ENCODE measurements at regions not wholly inside any gene's neighbourhood (a gene's known extent, or its start where the extent isn't known, plus 50 kb on each side); places are given as distances from the start of the nearest gene placed in this dataset.
A peak's percentile ranks its signal among the peaks of the same experiment; 100 is the strongest.

GRCh38 chr16:51988977-51989376 lies 558.0 kb downstream of the TOX3 start:
- ChIA-PET CTCF (ENCODE audit: low intra/inter-chr PET ratio, low total read pairs) (no interaction called here), POLR2A (no interaction called here)
- no peak overlapping the region for H2AFZ ChIP-seq (ENCODE audit: low read length)
- TF ChIP-seq ZNF33B (CRISPR knock-in tag; IDR thresholded peaks at IDR 0.05) (no peak), KDM4B (CRISPR knock-in tag; IDR thresholded peaks at IDR 0.05) (no peak), FOXP1 (IDR thresholded peaks at IDR 0.05) (peak; percentile 59; the same call in 1 of the 2 replicates), FOXP1 (CRISPR knock-in tag; IDR thresholded peaks at IDR 0.05) (no peak), ISL2 (CRISPR knock-in tag; IDR thresholded peaks at IDR 0.05) (no peak)
- FAIRE-seq: no peak
- H3K4me2 ChIP-seq (ENCODE audit: low read depth, low read length): no peak overlapping the region
- H3K79me2 ChIP-seq (ENCODE audit: insufficient read depth, low read length): no peaks in the 10 kb centered on the region
- H3K4me3 ChIP-seq (replicated peaks in 1 of 3; ENCODE audit: insufficient read depth in 1 of 3, low read depth in 2 of 3, low read length in 3 of 3): no peak overlapping the region
- no peaks in the 10 kb centered on the region for H4K20me1 ChIP-seq (ENCODE audit: insufficient read depth, low read length)
- H3K9ac ChIP-seq (ENCODE audit: insufficient read depth, low read depth, low read length): no peak overlapping the region
- in situ Hi-C loops (cut with HindIII; ENCODE audit: extremely low pct_ligation_motif_present, low pct_unique_long_range_greater_than_20kb) (no loop called here), intact Hi-C loops (cut with micrococcal nuclease; ENCODE audit: unreplicated experiment) (no loop called here)
- DNase-seq (ENCODE audit: low spot score): no peak
- no peak overlapping the region for H3K27ac ChIP-seq (ENCODE audit: extremely low read length, insufficient read depth, low read length)
- no peak for ATAC-seq
- no peaks in the 10 kb centered on the region for H3K4me1 ChIP-seq (ENCODE audit: insufficient read depth, low read length)
- H3K36me3 ChIP-seq (replicated peaks in 1 of 2; ENCODE audit: control insufficient read depth in 1 of 2, insufficient read depth in 2 of 2, low read length in 2 of 2): no peaks in the 10 kb centered on the region
- BruUV-seq (replicated peaks): no TSS peak
- H3K27me3 ChIP-seq (ENCODE audit: control insufficient read depth in 1 of 2, insufficient read depth in 2 of 2, low read length in 2 of 2): no peaks in the 10 kb centered on the region
- no peaks in the 10 kb centered on the region for H3K9me3 ChIP-seq (ENCODE audit: low read length)

GRCh38 chr16:51987519-51987918 lies 559.4 kb downstream of the TOX3 start:
- CTCF ChIA-PET (ENCODE audit: low intra/inter-chr PET ratio, low total read pairs): no interaction called here
- intact Hi-C loops (cut with micrococcal nuclease; ENCODE audit: unreplicated experiment): no loop called here

More at GRCh38 chr16:51987519-51987918, 559.4 kb downstream of the TOX3 start:
- no peak overlapping the region for H3K9ac ChIP-seq (ENCODE audit: insufficient read depth, low read depth, low read length)
- no peak overlapping the region for H3K4me2 ChIP-seq (ENCODE audit: low read depth, low read length)
- H3K4me3 ChIP-seq (replicated peaks in 1 of 3; ENCODE audit: insufficient read depth in 1 of 3, low read depth in 2 of 3, low read length in 3 of 3): no peak overlapping the region
- H2AFZ ChIP-seq (ENCODE audit: low read length): no peak overlapping the region
- DNase-seq (ENCODE audit: low spot score): no peak
- FAIRE-seq: no peak
- H3K9me3 ChIP-seq (ENCODE audit: low read length): no peaks in the 10 kb centered on the region
- WGBS (ENCODE audit: low lambda C conversion rate): 6% methylated on average over 1 of the region's 1 CpG
- H3K4me1 ChIP-seq (ENCODE audit: insufficient read depth, low read length): no peaks in the 10 kb centered on the region
- ATAC-seq: no peak
- in situ Hi-C loops (cut with HindIII; ENCODE audit: extremely low pct_ligation_motif_present, low pct_unique_long_range_greater_than_20kb): no loop called here
- POLR2A ChIA-PET: no interaction called here
- TF ChIP-seq RBAK (CRISPR knock-in tag; IDR thresholded peaks at IDR 0.05): peak; percentile 64; the same call in 1 of the 2 replicates
- TF ChIP-seq ZNF704 (CRISPR knock-in tag; IDR thresholded peaks at IDR 0.05; ENCODE audit: borderline replicate concordance): no peak
- H3K27me3 ChIP-seq (ENCODE audit: control insufficient read depth in 1 of 2, insufficient read depth in 2 of 2, low read length in 2 of 2): no peaks in the 10 kb centered on the region
- no peaks in the 10 kb centered on the region for H3K36me3 ChIP-seq (replicated peaks in 1 of 2; ENCODE audit: control insufficient read depth in 1 of 2, insufficient read depth in 2 of 2, low read length in 2 of 2)
- BruUV-seq (replicated peaks): no TSS peak
- no peaks in the 10 kb centered on the region for H3K79me2 ChIP-seq (ENCODE audit: insufficient read depth, low read length)
- no peak overlapping the region for H3K27ac ChIP-seq (ENCODE audit: extremely low read length, insufficient read depth, low read length)
- no peaks in the 10 kb centered on the region for H4K20me1 ChIP-seq (ENCODE audit: insufficient read depth, low read length)
